GM13976 (cell line): ENCODE measurements at regions not wholly inside any gene's neighbourhood (a gene's known extent, or its start where the extent isn't known, plus 50 kb on each side); places are given as distances from the start of the nearest gene placed in this dataset.

ENCODE experiments used
- DNase-seq: peaks from one replicate; pipeline ENCODE4 v3.0.0; 2012; ENCODE audit warnings: low spot score
- CTCF ChIP-seq: IDR thresholded peaks from 2 replicates; pipeline ENCODE4 v1.5.1; 2012; ENCODE audit warnings: borderline replicate concordance, mild to moderate bottlenecking; ENCODE audit not compliant: insufficient read depth; ENCODE audit errors: extremely low read depth, missing control alignments, control extremely low read depth
- in situ Hi-C: fragments of 300-500 bp; cut with MboI; formaldehyde crosslinking; loops from one replicate; pipeline ENCODE4 v1.12.0; 2022; ENCODE audit warnings: low sequenced_read_pairs, mixed read lengths, inconsistent platforms; ENCODE audit not compliant: unreplicated experiment

GRCh38 chr4:170591076-170591475 is 501.3 kb upstream of the AADAT start:
- in situ Hi-C loops = no loop called here
- DNase-seq = no peak
- no peak for TF ChIP-seq CTCF

- TF ChIP-seq CTCF = no peak
- in situ Hi-C loops = no loop called here
- peak; percentile 22 for DNase-seq
Observed at GRCh38 chr4:170589597-170590191, 499.9 kb upstream of the AADAT start.

GRCh38 chr4:170581969-170582368 is 492.2 kb upstream of the AADAT start:
- TF ChIP-seq CTCF = no peak
- no peak for DNase-seq
- in situ Hi-C loops = no loop called here

- DNase-seq = no peak
- no peak for TF ChIP-seq CTCF
- in situ Hi-C loops = no loop called here
Observed at GRCh38 chr4:170581322-170581721, 491.6 kb upstream of the AADAT start.

- no peak for TF ChIP-seq CTCF
- no peak for DNase-seq
- in situ Hi-C loops = no loop called here
Observed at GRCh38 chr4:170580651-170581050, 490.9 kb upstream of the AADAT start.

- DNase-seq = no peak
- in situ Hi-C loops = no loop called here
- TF ChIP-seq CTCF = no peak
Observed at GRCh38 chr4:170538821-170539473, 449.2 kb upstream of the AADAT start.
